NT2/D1 (cell line): ENCODE measurements at regions not wholly inside any gene's neighbourhood (a gene's known extent, or its start where the extent isn't known, plus 50 kb on each side); places are given as distances from the start of the nearest gene placed in this dataset.

Source experiments
- YY1 ChIP-seq: IDR thresholded peaks from 2 replicates; pipeline ENCODE4 v1.6.1; 2011; ENCODE audit not compliant: insufficient read length, insufficient read depth
- ZNF274 ChIP-seq: IDR thresholded peaks from 2 replicates; pipeline ENCODE4 v1.6.1; 2011; ENCODE audit warnings: mild to moderate bottlenecking, low read depth, low read length

- TF ChIP-seq YY1 (no peak), ZNF274 (no peak)
These were observed 183.3 kb upstream of the KRR1 start for GRCh38 chr12:75694534-75695268.
